B cell (primary cell): ENCODE measurements at regions not wholly inside any gene's neighbourhood (a gene's known extent, or its start where the extent isn't known, plus 50 kb on each side); places are given as distances from the start of the nearest gene placed in this dataset.

ENCODE experiments used
- ATAC-seq: fragments of 200-7000 bp; cut with Tn5 transposase; one replicate; pipeline ENCODE4 v1.10.0; 2021; ENCODE audit warnings: low read depth, mild to moderate bottlenecking, moderate number of reproducible peaks, moderate library complexity
- CTCF ChIA-PET: fragments of 350-600 bp; sonication (Branson Sonifier 250); formaldehyde crosslinking; loops from one replicate; lab custom pipeline; 2021; ENCODE audit warnings: antibody characterized with exemption, inconsistent platforms; lab: Charles Lee
- POLR2A ChIA-PET: fragments of 350-600 bp; sonication (Branson Sonifier 250); formaldehyde crosslinking; loops from one replicate; lab custom pipeline; 2021; ENCODE audit warnings: antibody characterized with exemption; lab: Charles Lee
- DNase-seq: peaks from one replicate; pipeline ENCODE4 v3.0.0; 2013
- H2AFZ ChIP-seq: 2 replicates; pipeline ENCODE4 v1.6.1; 2012; ENCODE audit warnings: mild to moderate bottlenecking, low read depth, low read length; ENCODE audit not compliant: insufficient read depth, poor library complexity, severe bottlenecking
- H3K27ac ChIP-seq, 2 donors: 1 replicate in 1 of 2; 2 replicates in 1 of 2; pipeline ENCODE4 v1.5.1; 2012 to 2013; ENCODE audit warnings: low read length in 2 of 2, mild to moderate bottlenecking in 2 of 2, moderate library complexity in 1 of 2
- H3K27me3 ChIP-seq, 4 experiments: fragments of 200-600 bp in 1 of 4; sonication (generic) in 1 of 4; replicated peaks in 1 of 4; 1 replicate in 2 of 4; 2 replicates in 2 of 4; pipeline versions ENCODE4 v1.6.1 to v1.7.0; 2013 to 2016; ENCODE audit warnings: low read length in 3 of 4, mild to moderate bottlenecking in 2 of 4, mixed read lengths in 1 of 4, moderate library complexity in 1 of 4; ENCODE audit not compliant: insufficient read depth in 4 of 4, control insufficient read depth in 3 of 4; ENCODE audit errors: control extremely low read depth in 1 of 4
- H3K36me3 ChIP-seq, 2 experiments: replicated peaks in 1 of 2; 1 replicate in 1 of 2; 2 replicates in 1 of 2; pipeline versions ENCODE4 v1.6.1 to v1.7.1; 2013; ENCODE audit warnings: low read length in 1 of 2; ENCODE audit not compliant: insufficient read depth in 2 of 2, control insufficient read depth in 1 of 2; ENCODE audit errors: control extremely low read depth in 1 of 2, extremely low read depth in 1 of 2
- H3K4me1 ChIP-seq, 2 donors: fragments of 200-600 bp in 1 of 2; sonication (generic) in 1 of 2; 1 replicate in 1 of 2; 2 replicates in 1 of 2; pipeline versions ENCODE4 v1.5.1 to v1.6.1; 2013 to 2017; ENCODE audit warnings: low read length in 2 of 2; ENCODE audit not compliant: control insufficient read depth in 2 of 2, insufficient read depth in 2 of 2
- H3K4me2 ChIP-seq: replicated peaks from 2 replicates; pipeline ENCODE3; 2012; ENCODE audit warnings: mild to moderate bottlenecking, low read depth, low read length; ENCODE audit not compliant: poor library complexity, severe bottlenecking
- H3K4me3 ChIP-seq, 5 experiments: fragments of 200-600 bp in 1 of 5; sonication (generic) in 1 of 5; 1 replicate in 3 of 5; 2 replicates in 2 of 5; pipeline versions ENCODE4 v1.5.1 to v1.7.0; 2011 to 2016; ENCODE audit warnings: low read length in 4 of 5, mild to moderate bottlenecking in 4 of 5, low read depth in 2 of 5, control low read depth in 1 of 5, moderate library complexity in 1 of 5; ENCODE audit not compliant: insufficient read depth in 1 of 5; ENCODE audit errors: control extremely low read depth in 1 of 5, extremely low read depth in 1 of 5
- H3K79me2 ChIP-seq: fragments of 200-600 bp; sonication (generic); one replicate; pipeline ENCODE4 v1.6.0; 2016; ENCODE audit warnings: low read length; ENCODE audit not compliant: control insufficient read depth, insufficient read depth
- H3K9ac ChIP-seq: fragments of 200-600 bp; sonication (generic); 2 replicates; pipeline ENCODE4 v1.6.1; 2017; ENCODE audit warnings: mild to moderate bottlenecking, low read length, moderate library complexity
- H3K9me3 ChIP-seq, 3 donors: one replicate each; pipeline versions ENCODE4 v1.6.1 to v1.7.1; 2013; ENCODE audit warnings: low read length in 2 of 3; ENCODE audit not compliant: control insufficient read depth in 2 of 3, insufficient read depth in 1 of 3; ENCODE audit errors: control extremely low read depth in 1 of 3
- H4K20me1 ChIP-seq: 2 replicates; pipeline ENCODE4 v1.6.0; 2012; ENCODE audit warnings: mild to moderate bottlenecking, low read length; ENCODE audit not compliant: insufficient read depth, control insufficient read depth, poor library complexity, severe bottlenecking
- H3K27ac Mint-ChIP-seq: one replicate; pipeline ENCODE4 v1.8.0; 2021; ENCODE audit warnings: mixed read lengths
- H3K27me3 Mint-ChIP-seq: one replicate; pipeline ENCODE4 v1.8.0; 2021; ENCODE audit warnings: mixed read lengths
- H3K4me1 Mint-ChIP-seq: one replicate; pipeline ENCODE4 v1.8.0; 2021; ENCODE audit warnings: mixed read lengths
- H3K4me3 Mint-ChIP-seq: one replicate; pipeline ENCODE4 v1.8.0; 2021; ENCODE audit warnings: mixed read lengths
- H3K9me3 Mint-ChIP-seq: one replicate; pipeline ENCODE4 v1.8.0; 2022; ENCODE audit warnings: mixed read lengths; ENCODE audit not compliant: insufficient read depth
- CTCF ChIP-seq: fragments of 200-600 bp; IDR thresholded peaks from one replicate; pipeline ENCODE4 v1.8.0; 2022; ENCODE audit warnings: antibody characterized with exemption, mild to moderate bottlenecking
- EZH2 ChIP-seq: IDR thresholded peaks from 2 replicates; pipeline ENCODE4 v1.6.1; 2012; ENCODE audit warnings: borderline replicate concordance, low read depth, mild to moderate bottlenecking, moderate library complexity, low read length; ENCODE audit not compliant: insufficient read depth, poor library complexity, severe bottlenecking
- WGBS: methylation state at CpG from one replicate; pipeline ENCODE4 v1.1.5; 2013; ENCODE audit warnings: missing lambda C conversion rate; ENCODE audit not compliant: insufficient coverage; 5-methylcytosine and 5-hydroxymethylcytosine counted together
- intact Hi-C: fragments of 100-400 bp; cut with micrococcal nuclease; formaldehyde crosslinking; loops from one replicate; pipeline ENCODE4 v1.10.0; 2022

- POLR2A ChIA-PET, result no interaction called here
- no peaks in the 10 kb centered on the region for H3K79me2 ChIP-seq
Observed at GRCh38 chr15:95674031-95674430, 656.5 kb upstream of the NR2F2 start.

GRCh38 chr15:95676500-95676899, 654.0 kb upstream of the NR2F2 start:
- H3K27me3 Mint-ChIP-seq, result no peaks in the 10 kb centered on the region

More at GRCh38 chr15:95674031-95674430, 656.5 kb upstream of the NR2F2 start:
- no peak for TF ChIP-seq EZH2
- no peak for TF ChIP-seq CTCF
- H4K20me1 ChIP-seq, result no peaks in the 10 kb centered on the region
- H3K4me3 Mint-ChIP-seq, result no peak overlapping the region
- intact Hi-C loops, result no loop called here
- DNase-seq (no peak), ATAC-seq (no peak)
- H2AFZ ChIP-seq, result no peak overlapping the region
- H3K9me3 Mint-ChIP-seq, result peaks cover 7% of the 10 kb centered on the region
- CTCF ChIA-PET, result no interaction called here
- no CpG with 5 or more reads among the region's 4 CpGs for WGBS
- H3K36me3 ChIP-seq, result no peaks in the 10 kb centered on the region
- H3K4me1 ChIP-seq, result no peaks in the 10 kb centered on the region
- H3K9me3 ChIP-seq, result peaks cover 0 to 6% (median 0%) of the 10 kb centered on the region in 3 donors
- H3K4me3 ChIP-seq, result no peak overlapping the region
- no peaks in the 10 kb centered on the region for H3K27me3 ChIP-seq
- no peaks in the 10 kb centered on the region for H3K4me1 Mint-ChIP-seq
- no peak overlapping the region for H3K27ac ChIP-seq
- H3K9ac ChIP-seq, result no peak overlapping the region
- H3K27me3 Mint-ChIP-seq, result no peaks in the 10 kb centered on the region
- no peak overlapping the region for H3K4me2 ChIP-seq
- H3K27ac Mint-ChIP-seq, result no peak overlapping the region

More at GRCh38 chr15:95676500-95676899, 654.0 kb upstream of the NR2F2 start:
- WGBS, result 85% methylated on average over 3 of the region's 3 CpGs
- Histone ChIP-seq H3K36me3 (no peaks in the 10 kb centered on the region), H3K27me3 (no peaks in the 10 kb centered on the region), H3K27ac (no peak overlapping the region), H3K79me2 (no peaks in the 10 kb centered on the region), H3K4me2 (no peak overlapping the region), H2AFZ (no peak overlapping the region), H3K4me1 (no peaks in the 10 kb centered on the region), H4K20me1 (no peaks in the 10 kb centered on the region), H3K4me3 (no peak overlapping the region), H3K9me3 (peaks cover 0 to 6% (median 0%) of the 10 kb centered on the region in 3 donors), H3K9ac (no peak overlapping the region)
- no peak overlapping the region for H3K27ac Mint-ChIP-seq
- H3K9me3 Mint-ChIP-seq, result peaks cover 5% of the 10 kb centered on the region
- no peak for DNase-seq
- no peak overlapping the region for H3K4me3 Mint-ChIP-seq
- ChIA-PET POLR2A (no interaction called here), CTCF (no interaction called here)
- intact Hi-C loops, result no loop called here
- ATAC-seq, result no peak
- H3K4me1 Mint-ChIP-seq, result no peaks in the 10 kb centered on the region
- TF ChIP-seq CTCF (no peak), EZH2 (no peak)
